HL-60 (cell line): ENCODE measurements at regions not wholly inside any gene's neighbourhood (a gene's known extent, or its start where the extent isn't known, plus 50 kb on each side); places are given as distances from the start of the nearest gene placed in this dataset.

ENCODE experiments used
- DNase-seq, 2 experiments: peaks; one replicate each; pipeline ENCODE4 v3.0.0-alpha.2; 2010 to 2020; ENCODE audit warnings: low read depth in 1 of 2, low spot score in 1 of 2
- H3K27ac ChIP-seq: fragments of 250-450 bp; sonication (Bioruptor Pico); replicated peaks from 2 replicates; pipeline ENCODE4 v1.5.1; 2020; ENCODE audit warnings: mild to moderate bottlenecking, moderate library complexity
- H3K27me3 ChIP-seq: fragments of 250-450 bp; sonication (Bioruptor Pico); 2 replicates; pipeline ENCODE4 v1.5.1; 2021; ENCODE audit warnings: mild to moderate bottlenecking, moderate library complexity; ENCODE audit not compliant: insufficient read depth, poor library complexity, severe bottlenecking
- H3K4me3 ChIP-seq: replicated peaks from 2 replicates; pipeline ENCODE4 v1.5.1; 2011; ENCODE audit warnings: mild to moderate bottlenecking, control low read depth, low read length; ENCODE audit not compliant: insufficient read depth
- CTCF ChIP-seq: IDR thresholded peaks from one replicate; pipeline ENCODE4 v1.5.1; 2011; ENCODE audit warnings: low read length, control low read depth, inconsistent platforms; ENCODE audit not compliant: insufficient read depth
- GABPA ChIP-seq: IDR thresholded peaks from 2 replicates; pipeline ENCODE4 v1.6.1; 2012; ENCODE audit warnings: low read depth
- POLR2AphosphoS5 ChIP-seq: IDR thresholded peaks from 2 replicates; pipeline ENCODE4 v1.6.1; 2012; ENCODE audit warnings: low read depth
- REST ChIP-seq: IDR thresholded peaks from 2 replicates; pipeline ENCODE4 v1.6.1; 2012; ENCODE audit warnings: low read depth; ENCODE audit not compliant: insufficient replicate concordance
- SPI1 ChIP-seq: IDR thresholded peaks from 2 replicates; pipeline ENCODE4 v1.6.1; 2012; ENCODE audit warnings: low read depth, mild to moderate bottlenecking, borderline replicate concordance

- Histone ChIP-seq H3K27me3 (no peaks in the 10 kb centered on the region), H3K27ac (no peak overlapping the region), H3K4me3 (no peak overlapping the region)
- DNase-seq = no peak
- no peak for TF ChIP-seq SPI1
- no peak for TF ChIP-seq CTCF
- no peak for TF ChIP-seq REST
- TF ChIP-seq GABPA = no peak
- no peak for TF ChIP-seq POLR2AphosphoS5
Measured at GRCh38 chr2:860259-860855, 90.3 kb upstream of the SNTG2 start.

GRCh38 chr2:858646-859045, 92.0 kb upstream of the SNTG2 start:
- no peak for DNase-seq
- H3K27me3 ChIP-seq = no peaks in the 10 kb centered on the region
- TF ChIP-seq CTCF (no peak), GABPA (no peak), POLR2AphosphoS5 (no peak), SPI1 (no peak), REST (no peak)
- H3K27ac ChIP-seq = no peak overlapping the region
- no peak overlapping the region for H3K4me3 ChIP-seq

GRCh38 chr2:857937-858336, 92.7 kb upstream of the SNTG2 start:
- Histone ChIP-seq H3K4me3 (no peak overlapping the region), H3K27me3 (no peaks in the 10 kb centered on the region), H3K27ac (no peak overlapping the region)
- DNase-seq = no peak
- TF ChIP-seq REST (no peak), GABPA (no peak), CTCF (no peak), POLR2AphosphoS5 (no peak), SPI1 (no peak)
